IMR-90 (cell line): ENCODE measurements at regions not wholly inside any gene's neighbourhood (a gene's known extent, or its start where the extent isn't known, plus 50 kb on each side); places are given as distances from the start of the nearest gene placed in this dataset.

Experiments used
- ATAC-seq: fragments of 200-7000 bp; cut with Tn5 transposase; 2 replicates; pipeline ENCODE4 v1.9.1; 2020; ENCODE audit warnings: low read depth, mild to moderate bottlenecking, moderate library complexity
- BruUV-seq: library from RNA; stranded (reverse); fragments of 400-500 nt; replicated peaks from 2 replicates; lab custom pipeline; 2021; lab: Mats Ljungman, UMichigan
- CTCF ChIA-PET: fragments of 300-600 bp; formaldehyde crosslinking; extraction: SDS; loops from one replicate; lab custom pipeline; 2021; ENCODE audit warnings: antibody characterized with exemption; lab: Yijun Ruan, JAX
- POLR2A ChIA-PET: fragments of 300-600 bp; sonication (Branson Sonifier 250); formaldehyde crosslinking; loops from one replicate; lab custom pipeline; 2022; ENCODE audit warnings: antibody characterized with exemption; ENCODE audit not compliant: unreplicated experiment; lab: Charles Lee
- DNase-seq: peaks from one replicate; pipeline ENCODE4 v3.0.0; 2013
- H2AFZ ChIP-seq: replicated peaks from 2 replicates; pipeline ENCODE3; 2013; ENCODE audit warnings: low read length, mild to moderate bottlenecking; ENCODE audit not compliant: poor library complexity
- H2AK5ac ChIP-seq: 2 replicates; pipeline ENCODE4 v1.6.1; 2013; ENCODE audit warnings: low read depth, low read length, inconsistent platforms
- H2AK9ac ChIP-seq: replicated peaks from 2 replicates; pipeline ENCODE3; 2013; ENCODE audit warnings: mild to moderate bottlenecking, low read depth, low read length, moderate library complexity; ENCODE audit not compliant: poor library complexity
- H2BK120ac ChIP-seq: 2 replicates; pipeline ENCODE4 v1.6.1; 2013; ENCODE audit warnings: low read depth, low read length, inconsistent platforms
- H2BK15ac ChIP-seq: 3 replicates; pipeline ENCODE4 v1.6.1; 2013; ENCODE audit warnings: low read depth, low read length, inconsistent platforms
- H2BK20ac ChIP-seq: 2 replicates; pipeline ENCODE4 v1.6.1; 2013; ENCODE audit warnings: low read depth, mild to moderate bottlenecking, inconsistent platforms, low read length, moderate library complexity
- H2BK5ac ChIP-seq: 2 replicates; pipeline ENCODE4 v1.6.1; 2013; ENCODE audit warnings: mild to moderate bottlenecking, low read depth, low read length, inconsistent platforms; ENCODE audit not compliant: poor library complexity, severe bottlenecking
- H3K14ac ChIP-seq: replicated peaks from 2 replicates; pipeline ENCODE4 v1.6.1; 2013; ENCODE audit warnings: low read depth, low read length, inconsistent platforms
- H3K18ac ChIP-seq: 2 replicates; pipeline ENCODE4 v1.6.1; 2013; ENCODE audit warnings: low read depth, low read length, control low read depth
- H3K23ac ChIP-seq: 2 replicates; pipeline ENCODE4 v1.6.1; 2013; ENCODE audit warnings: low read depth, low read length, inconsistent platforms
- H3K27ac ChIP-seq: 2 replicates; pipeline ENCODE4 v1.5.1; 2013; ENCODE audit warnings: mild to moderate bottlenecking, control low read depth, low read length; ENCODE audit not compliant: insufficient read depth
- H3K27me3 ChIP-seq: 2 replicates; pipeline ENCODE4 v1.6.1; 2013; ENCODE audit warnings: low read length; ENCODE audit not compliant: control insufficient read depth, insufficient read depth
- H3K36me3 ChIP-seq: 2 replicates; pipeline ENCODE4 v1.6.1; 2013; ENCODE audit warnings: low read length, mixed read lengths; ENCODE audit not compliant: control insufficient read depth, insufficient read depth
- H3K4ac ChIP-seq: 2 replicates; pipeline ENCODE4 v1.6.1; 2013; ENCODE audit warnings: low read depth, low read length, inconsistent platforms
- H3K4me1 ChIP-seq: 2 replicates; pipeline ENCODE4 v1.6.1; 2013; ENCODE audit warnings: low read length, mixed read lengths; ENCODE audit not compliant: control insufficient read depth, insufficient read depth
- H3K4me2 ChIP-seq: 2 replicates; pipeline ENCODE4 v1.6.1; 2013; ENCODE audit warnings: low read depth, mild to moderate bottlenecking, control low read depth, low read length, moderate library complexity
- H3K4me3 ChIP-seq: 2 replicates; pipeline ENCODE4 v1.5.1; 2013; ENCODE audit warnings: low read depth, mild to moderate bottlenecking, control low read depth, low read length, moderate library complexity; ENCODE audit not compliant: insufficient read depth
- H3K56ac ChIP-seq: 2 replicates; pipeline ENCODE4 v1.6.1; 2013; ENCODE audit warnings: low read length, inconsistent platforms; ENCODE audit not compliant: insufficient read depth; ENCODE audit errors: extremely low read depth
- H3K79me1 ChIP-seq, 2 experiments: 2 replicates each; pipeline ENCODE4 v1.6.1; 2013; ENCODE audit warnings: low read length in 2 of 2, inconsistent platforms in 1 of 2, low read depth in 1 of 2
- H3K9ac ChIP-seq: 2 replicates; pipeline ENCODE4 v1.6.1; 2013; ENCODE audit warnings: low read depth, low read length, control low read depth
- H3K9me1 ChIP-seq: 2 replicates; pipeline ENCODE4 v1.6.1; 2013; ENCODE audit warnings: low read length, inconsistent platforms; ENCODE audit not compliant: insufficient read depth
- H3K9me3 ChIP-seq: 2 replicates; pipeline ENCODE4 v1.6.1; 2013; ENCODE audit warnings: low read length; ENCODE audit not compliant: control insufficient read depth, insufficient read depth
- H4K20me1 ChIP-seq: 2 replicates; pipeline ENCODE4 v1.6.1; 2013; ENCODE audit warnings: low read length, inconsistent platforms; ENCODE audit not compliant: insufficient read depth
- H4K5ac ChIP-seq: 2 replicates; pipeline ENCODE4 v1.6.1; 2013; ENCODE audit warnings: mild to moderate bottlenecking, low read depth, low read length, control low read depth
- H4K8ac ChIP-seq, 2 experiments: 2 replicates each; pipeline ENCODE4 v1.6.1; 2013; ENCODE audit warnings: low read depth in 2 of 2, low read length in 2 of 2, control low read depth in 1 of 2, inconsistent platforms in 1 of 2
- H4K91ac ChIP-seq: 2 replicates; pipeline ENCODE4 v1.6.1; 2013; ENCODE audit warnings: low read depth, low read length, inconsistent platforms; ENCODE audit not compliant: insufficient read depth
- BHLHE40 ChIP-seq: fragments of 150-350 bp; IDR thresholded peaks from 2 replicates; pipeline ENCODE4 v1.6.1; 2016; ENCODE audit warnings: mild to moderate bottlenecking, low read depth, low read length
- CEBPB ChIP-seq: IDR thresholded peaks from 2 replicates; pipeline ENCODE4 v1.6.1; 2012; ENCODE audit warnings: low read depth, low read length, improper control_type of control experiment
- CHD1 ChIP-seq: IDR thresholded peaks from 2 replicates; pipeline ENCODE4 v1.6.1; 2012; ENCODE audit warnings: low read depth, low read length, improper control_type of control experiment
- ELK1 ChIP-seq: fragments of 150-350 bp; IDR thresholded peaks from 2 replicates; pipeline ENCODE4 v1.6.1; 2016; ENCODE audit warnings: low read depth, mild to moderate bottlenecking, low read length, moderate library complexity, borderline replicate concordance
- FOS ChIP-seq: fragments of 150-350 bp; IDR thresholded peaks from 2 replicates; pipeline ENCODE4 v1.6.1; 2016; ENCODE audit warnings: low read depth, low read length
- MAFK ChIP-seq: IDR thresholded peaks from 2 replicates; pipeline ENCODE4 v1.6.1; 2012; ENCODE audit warnings: low read depth, low read length, improper control_type of control experiment
- MAZ ChIP-seq: IDR thresholded peaks from 2 replicates; pipeline ENCODE4 v1.6.1; 2012; ENCODE audit warnings: low read depth, mild to moderate bottlenecking, low read length, improper control_type of control experiment, moderate library complexity, borderline replicate concordance
- MXI1 ChIP-seq: IDR thresholded peaks from 2 replicates; pipeline ENCODE4 v1.6.1; 2012; ENCODE audit warnings: low read depth, mild to moderate bottlenecking, low read length, moderate library complexity, borderline replicate concordance
- NFE2L2 ChIP-seq: fragments of 150-350 bp; IDR thresholded peaks from 2 replicates; pipeline ENCODE4 v1.6.1; 2016; ENCODE audit warnings: low read depth, mild to moderate bottlenecking, low read length
- POLR2A ChIP-seq: IDR thresholded peaks from 2 replicates; pipeline ENCODE4 v1.6.1; 2012; ENCODE audit warnings: mild to moderate bottlenecking, low read depth, low read length
- RAD21 ChIP-seq: IDR thresholded peaks from 2 replicates; pipeline ENCODE4 v1.6.1; 2012; ENCODE audit warnings: low read length, improper control_type of control experiment
- RCOR1 ChIP-seq: IDR thresholded peaks from 2 replicates; pipeline ENCODE4 v1.6.1; 2012; ENCODE audit warnings: mild to moderate bottlenecking, low read length, improper control_type of control experiment; ENCODE audit not compliant: insufficient replicate concordance
- RFX5 ChIP-seq: IDR thresholded peaks from 2 replicates; pipeline ENCODE4 v1.8.0; 2012; ENCODE audit warnings: low read depth, mild to moderate bottlenecking, low read length, moderate library complexity
- SMC3 ChIP-seq: fragments of 150-350 bp; IDR thresholded peaks from 2 replicates; pipeline ENCODE4 v1.6.1; 2016; ENCODE audit warnings: low read depth, mild to moderate bottlenecking, antibody characterized with exemption, low read length, moderate library complexity
- WGBS, 2 experiments: methylation state at CpG; one replicate each; pipeline versions ENCODE4 v1.1.5 to v1.1.7; 2013; ENCODE audit warnings: missing lambda C conversion rate in 2 of 2; ENCODE audit not compliant: insufficient read length in 1 of 2; ENCODE audit errors: extremely low coverage in 2 of 2; 5-methylcytosine and 5-hydroxymethylcytosine counted together
- dilution Hi-C: fragments of 300-500 bp; cut with HindIII; formaldehyde crosslinking; loops from one replicate; pipeline ENCODE4 v1.14.3; 2018; ENCODE audit warnings: low sequenced_read_pairs; ENCODE audit not compliant: unreplicated experiment
- in situ Hi-C: fragments of 300-500 bp; cut with MboI; formaldehyde crosslinking; loops from 3 replicates; pipeline ENCODE4 v1.14.3; 2019; ENCODE audit warnings: low sequenced_read_pairs, inconsistent platforms, mixed read lengths
- intact Hi-C: fragments of 100-400 bp; cut with micrococcal nuclease; formaldehyde crosslinking; loops from 2 replicates; pipeline ENCODE4 v1.10.0; 2022
- TF ChIP-seq, protein P1 (sequence below): conservative IDR thresholded peaks from 2 replicates; pipeline ENCODE4 v1.5.1; 2012; ENCODE audit warnings: mild to moderate bottlenecking, low read depth, low read length, improper control_type of control experiment
- TF ChIP-seq, protein P2 (sequence below): fragments of 150-350 bp; IDR thresholded peaks from 2 replicates; pipeline ENCODE4 v1.6.1; 2017; ENCODE audit warnings: mild to moderate bottlenecking, antibody characterized with exemption, low read length, low read depth

GRCh38 chr10:120800528-120801323, 50.4 kb upstream of the WDR11 start:
- H3K9ac ChIP-seq = no peak overlapping the region
- DNase-seq = no peak
- H3K27ac ChIP-seq = no peak overlapping the region
- no peak for TF ChIP-seq MAFK
- no peak for TF ChIP-seq ELK1
- no peak for TF ChIP-seq FOS
- TF ChIP-seq SMC3 = no peak
- TF ChIP-seq, protein P1, sequence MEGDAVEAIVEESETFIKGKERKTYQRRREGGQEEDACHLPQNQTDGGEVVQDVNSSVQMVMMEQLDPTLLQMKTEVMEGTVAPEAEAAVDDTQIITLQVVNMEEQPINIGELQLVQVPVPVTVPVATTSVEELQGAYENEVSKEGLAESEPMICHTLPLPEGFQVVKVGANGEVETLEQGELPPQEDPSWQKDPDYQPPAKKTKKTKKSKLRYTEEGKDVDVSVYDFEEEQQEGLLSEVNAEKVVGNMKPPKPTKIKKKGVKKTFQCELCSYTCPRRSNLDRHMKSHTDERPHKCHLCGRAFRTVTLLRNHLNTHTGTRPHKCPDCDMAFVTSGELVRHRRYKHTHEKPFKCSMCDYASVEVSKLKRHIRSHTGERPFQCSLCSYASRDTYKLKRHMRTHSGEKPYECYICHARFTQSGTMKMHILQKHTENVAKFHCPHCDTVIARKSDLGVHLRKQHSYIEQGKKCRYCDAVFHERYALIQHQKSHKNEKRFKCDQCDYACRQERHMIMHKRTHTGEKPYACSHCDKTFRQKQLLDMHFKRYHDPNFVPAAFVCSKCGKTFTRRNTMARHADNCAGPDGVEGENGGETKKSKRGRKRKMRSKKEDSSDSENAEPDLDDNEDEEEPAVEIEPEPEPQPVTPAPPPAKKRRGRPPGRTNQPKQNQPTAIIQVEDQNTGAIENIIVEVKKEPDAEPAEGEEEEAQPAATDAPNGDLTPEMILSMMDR = no peak
- TF ChIP-seq, protein P2, sequence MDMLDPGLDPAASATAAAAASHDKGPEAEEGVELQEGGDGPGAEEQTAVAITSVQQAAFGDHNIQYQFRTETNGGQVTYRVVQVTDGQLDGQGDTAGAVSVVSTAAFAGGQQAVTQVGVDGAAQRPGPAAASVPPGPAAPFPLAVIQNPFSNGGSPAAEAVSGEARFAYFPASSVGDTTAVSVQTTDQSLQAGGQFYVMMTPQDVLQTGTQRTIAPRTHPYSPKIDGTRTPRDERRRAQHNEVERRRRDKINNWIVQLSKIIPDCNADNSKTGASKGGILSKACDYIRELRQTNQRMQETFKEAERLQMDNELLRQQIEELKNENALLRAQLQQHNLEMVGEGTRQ = no peak
- TF ChIP-seq MAZ = no peak
- no peak for TF ChIP-seq BHLHE40
- no peak for TF ChIP-seq RFX5
- no peak for TF ChIP-seq NFE2L2
- no peak for TF ChIP-seq RCOR1
- TF ChIP-seq POLR2A = no peak
- no peak for TF ChIP-seq RAD21
- no peak for TF ChIP-seq MXI1
- no peak for TF ChIP-seq CEBPB
- no peak for TF ChIP-seq CHD1
- H3K36me3 ChIP-seq = no peaks in the 10 kb centered on the region
- no peak overlapping the region for H2BK5ac ChIP-seq
- H3K23ac ChIP-seq = no peak overlapping the region
- no TSS peak for BruUV-seq
- H4K91ac ChIP-seq = no peak overlapping the region
- no peak overlapping the region for H2BK120ac ChIP-seq
- no peaks in the 10 kb centered on the region for H3K79me1 ChIP-seq
- H3K18ac ChIP-seq = no peak overlapping the region
- H2AFZ ChIP-seq = no peak overlapping the region
- no peak overlapping the region for H2BK15ac ChIP-seq
- ATAC-seq = no peak
- 0 out of 2 replicates have a peak, but pooled peaks cover 2% of the 10 kb centered on the region for H3K9me3 ChIP-seq
- no peak overlapping the region for H2BK20ac ChIP-seq
- no peak overlapping the region for H4K8ac ChIP-seq
- H3K56ac ChIP-seq = no peak overlapping the region
- no peak overlapping the region for H3K4me3 ChIP-seq
- WGBS, 2 experiments = 33% methylated on average over 1 of the region's 3 CpGs; no CpG with 5 or more reads in 1 of the 2 experiments
- dilution Hi-C loops = no loop called here
- no peaks in the 10 kb centered on the region for H3K27me3 ChIP-seq
- no peaks in the 10 kb centered on the region for H4K20me1 ChIP-seq
- no peaks in the 10 kb centered on the region for H3K4me1 ChIP-seq
- H3K9me1 ChIP-seq = no peaks in the 10 kb centered on the region
- no peak overlapping the region for H3K14ac ChIP-seq
- no peak overlapping the region for H2AK5ac ChIP-seq
- no peak overlapping the region for H4K5ac ChIP-seq
- POLR2A ChIA-PET = no interaction called here
- CTCF ChIA-PET = no interaction called here
- intact Hi-C loops = no loop called here
- in situ Hi-C loops = no loop called here
- H2AK9ac ChIP-seq = no peak overlapping the region
- H3K4me2 ChIP-seq = no peak overlapping the region
- H3K4ac ChIP-seq = no peak overlapping the region
